Neural cell (in vitro differentiated cells): ENCODE measurements at regions not wholly inside any gene's neighbourhood (a gene's known extent, or its start where the extent isn't known, plus 50 kb on each side); places are given as distances from the start of the nearest gene placed in this dataset.

ENCODE experiments used
- EP300 ChIP-seq: fragments of 450-650 bp; conservative IDR thresholded peaks from 2 replicates; pipeline ENCODE4 v1.6.1; 2014; ENCODE audit warnings: antibody characterized with exemption, mild to moderate bottlenecking, moderate library complexity; ENCODE audit not compliant: poor library complexity, severe bottlenecking
- EZH2 ChIP-seq: fragments of 200-600, 300-800 bp; shearing (Covaris generic), sonication (generic); IDR thresholded peaks from 2 replicates; pipeline ENCODE4 v1.6.1; 2014; ENCODE audit warnings: antibody characterized with exemption, low read length, borderline replicate concordance, mild to moderate bottlenecking; ENCODE audit not compliant: insufficient read depth, poor library complexity, severe bottlenecking
- MXI1 ChIP-seq: fragments of 450-650 bp; conservative IDR thresholded peaks from 2 replicates; pipeline ENCODE4 v1.6.1; 2014; ENCODE audit warnings: antibody characterized with exemption, mild to moderate bottlenecking; ENCODE audit not compliant: poor library complexity, severe bottlenecking
- POLR2AphosphoS5 ChIP-seq: IDR thresholded peaks from 2 replicates; pipeline ENCODE4 v1.6.1; 2012
- RAD21 ChIP-seq: fragments of 450-650 bp; conservative IDR thresholded peaks from 2 replicates; pipeline ENCODE4 v1.6.1; 2014; ENCODE audit warnings: antibody characterized with exemption, mild to moderate bottlenecking, moderate library complexity
- SMC3 ChIP-seq: fragments of 450-650 bp; conservative IDR thresholded peaks from 2 replicates; pipeline ENCODE4 v1.6.1; 2014; ENCODE audit warnings: antibody characterized with exemption, mild to moderate bottlenecking, moderate library complexity; ENCODE audit not compliant: poor library complexity
- TAF1 ChIP-seq: IDR thresholded peaks from 2 replicates; pipeline ENCODE4 v1.6.1; 2012; ENCODE audit warnings: low read depth
- TF ChIP-seq, protein P1 (sequence below): fragments of 450-650 bp; IDR thresholded peaks from 2 replicates; pipeline ENCODE4 v1.5.1; 2014; ENCODE audit warnings: antibody characterized with exemption, mild to moderate bottlenecking, moderate library complexity; ENCODE audit not compliant: poor library complexity, severe bottlenecking

DNA sequence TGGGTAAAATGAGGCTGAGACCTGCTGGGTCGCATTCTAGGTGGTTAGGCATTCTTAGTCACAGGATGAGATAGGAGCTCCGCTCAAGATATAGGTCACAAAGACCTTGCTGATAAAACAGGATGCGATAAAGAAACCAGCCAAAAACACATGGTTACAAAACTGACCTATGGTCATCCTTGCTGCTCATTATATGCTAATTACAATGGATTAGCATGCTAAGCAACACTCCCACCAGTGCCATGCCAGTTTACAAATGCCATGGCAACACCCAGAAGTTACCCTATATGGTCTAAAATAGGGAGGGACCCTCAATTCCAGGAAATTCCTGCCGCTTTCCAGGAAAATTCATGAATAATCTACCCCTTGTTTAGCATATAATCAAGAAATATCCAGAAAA is 132.4 kb downstream of the BRMS1L start:
- TF ChIP-seq, protein P1, sequence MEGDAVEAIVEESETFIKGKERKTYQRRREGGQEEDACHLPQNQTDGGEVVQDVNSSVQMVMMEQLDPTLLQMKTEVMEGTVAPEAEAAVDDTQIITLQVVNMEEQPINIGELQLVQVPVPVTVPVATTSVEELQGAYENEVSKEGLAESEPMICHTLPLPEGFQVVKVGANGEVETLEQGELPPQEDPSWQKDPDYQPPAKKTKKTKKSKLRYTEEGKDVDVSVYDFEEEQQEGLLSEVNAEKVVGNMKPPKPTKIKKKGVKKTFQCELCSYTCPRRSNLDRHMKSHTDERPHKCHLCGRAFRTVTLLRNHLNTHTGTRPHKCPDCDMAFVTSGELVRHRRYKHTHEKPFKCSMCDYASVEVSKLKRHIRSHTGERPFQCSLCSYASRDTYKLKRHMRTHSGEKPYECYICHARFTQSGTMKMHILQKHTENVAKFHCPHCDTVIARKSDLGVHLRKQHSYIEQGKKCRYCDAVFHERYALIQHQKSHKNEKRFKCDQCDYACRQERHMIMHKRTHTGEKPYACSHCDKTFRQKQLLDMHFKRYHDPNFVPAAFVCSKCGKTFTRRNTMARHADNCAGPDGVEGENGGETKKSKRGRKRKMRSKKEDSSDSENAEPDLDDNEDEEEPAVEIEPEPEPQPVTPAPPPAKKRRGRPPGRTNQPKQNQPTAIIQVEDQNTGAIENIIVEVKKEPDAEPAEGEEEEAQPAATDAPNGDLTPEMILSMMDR, result no peak
- no peak for TF ChIP-seq POLR2AphosphoS5
- TF ChIP-seq EP300, result no peak
- no peak for TF ChIP-seq EZH2
- no peak for TF ChIP-seq RAD21
- TF ChIP-seq TAF1, result no peak
- no peak for TF ChIP-seq MXI1
- no peak for TF ChIP-seq SMC3
